ENCODE measurements at regions not wholly inside any gene's neighbourhood (a gene's known extent, or its start where the extent isn't known, plus 50 kb on each side); places are given as distances from the start of the nearest gene placed in this dataset.

DNA sequence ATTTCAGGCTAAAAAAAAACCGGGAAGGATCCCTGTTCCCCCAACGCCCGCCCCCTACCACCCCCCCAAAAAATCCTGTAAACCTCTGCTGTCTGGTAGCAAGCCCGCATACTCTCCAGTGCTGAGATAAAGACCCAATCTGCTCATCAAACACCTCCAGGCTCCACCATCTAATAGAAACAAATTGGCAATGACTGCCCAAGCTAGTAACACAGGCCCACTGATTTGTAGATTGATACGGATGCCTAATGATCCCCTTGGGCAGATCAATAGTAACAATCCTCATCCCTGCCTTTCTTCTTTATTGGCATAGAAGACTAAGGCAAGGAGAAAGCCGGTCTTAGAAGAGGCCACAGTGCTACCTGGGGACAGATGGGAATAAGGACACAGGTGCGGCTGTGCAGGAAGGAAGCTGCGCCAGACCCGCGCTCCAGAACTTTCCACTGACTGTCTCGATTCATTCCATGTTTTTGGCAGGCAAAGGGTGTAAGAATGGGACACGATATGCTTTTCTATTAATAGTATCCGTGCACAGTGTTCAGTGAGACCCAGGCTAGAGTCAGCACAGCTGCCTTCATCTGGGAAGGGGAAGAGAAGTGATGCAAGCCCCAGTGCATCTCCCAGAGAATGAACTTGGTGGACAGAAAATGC, 407.6 kb upstream of the PSMD7 start:
- no peaks in the 10 kb centered on the region for H3K9me2 ChIP-seq (replicated peaks; ENCODE audit: control insufficient read depth, low read length)
- H3K27ac ChIP-seq (ENCODE audit: low read depth, low read length) = no peak overlapping the region
- H3K79me2 ChIP-seq (ENCODE audit: control insufficient read depth, low read length) = no peaks in the 10 kb centered on the region
- H3K4me2 ChIP-seq (ENCODE audit: low read length) = no peak overlapping the region
- peaks cover 9% of the 10 kb centered on the region; the same call in 1 of the 2 replicates for H3K27me3 ChIP-seq (ENCODE audit: control insufficient read depth, low read length)
- no peaks in the 10 kb centered on the region for H3K36me3 ChIP-seq (ENCODE audit: control insufficient read depth, low read length)
- H3K4me1 ChIP-seq (ENCODE audit: control insufficient read depth, low read length) = 0 out of 2 replicates have a peak, but pooled peaks cover 4% of the 10 kb centered on the region
- no peaks in the 10 kb centered on the region for H3K9me3 ChIP-seq (ENCODE audit: control insufficient read depth, insufficient read depth, low read length)
- no peak for TF ChIP-seq EZH2phosphoT487 (IDR thresholded peaks at IDR 0.05; ENCODE audit: borderline replicate concordance, low read length)
- TF ChIP-seq CTCF (IDR thresholded peaks at IDR 0.05; ENCODE audit: low read depth, low read length, poor library complexity, severe bottlenecking) = no peak
- H3F3A ChIP-seq (ENCODE audit: control insufficient read depth, insufficient read depth) = no peaks in the 10 kb centered on the region
- H3K4me3 ChIP-seq (ENCODE audit: low read length) = no peak overlapping the region
- H4K20me1 ChIP-seq (ENCODE audit: control insufficient read depth, insufficient read depth, low read depth, low read length) = no peaks in the 10 kb centered on the region

DNA sequence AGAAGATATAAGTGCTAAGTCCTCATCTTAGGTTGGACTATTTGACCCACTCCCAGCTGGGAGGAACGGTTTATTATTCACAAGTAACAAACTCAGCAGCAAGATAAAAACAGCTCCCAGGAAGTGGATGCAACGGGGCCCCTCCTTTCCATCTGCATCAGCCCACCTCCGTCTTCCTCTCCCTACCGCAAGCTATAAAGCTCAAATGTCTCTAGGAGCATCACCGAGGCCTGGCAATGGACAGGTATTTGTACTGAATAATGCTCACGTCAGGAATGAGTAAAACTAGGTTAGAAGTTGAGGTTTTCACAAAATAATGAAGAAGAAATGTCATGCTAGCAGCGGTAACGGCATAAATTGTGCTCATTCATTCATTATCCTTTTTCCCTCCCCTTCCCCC, 408.7 kb upstream of the PSMD7 start:
- H3K27me3 ChIP-seq (ENCODE audit: control insufficient read depth, low read length) = peaks cover 9% of the 10 kb centered on the region; the same call in 1 of the 2 replicates
- H4K20me1 ChIP-seq (ENCODE audit: control insufficient read depth, insufficient read depth, low read depth, low read length) = no peaks in the 10 kb centered on the region
- no peaks in the 10 kb centered on the region for H3K9me3 ChIP-seq (ENCODE audit: control insufficient read depth, insufficient read depth, low read length)
- H3K36me3 ChIP-seq (ENCODE audit: control insufficient read depth, low read length) = no peaks in the 10 kb centered on the region
- no peak for TF ChIP-seq CTCF (IDR thresholded peaks at IDR 0.05; ENCODE audit: low read depth, low read length, poor library complexity, severe bottlenecking)
- no peak for TF ChIP-seq EZH2phosphoT487 (IDR thresholded peaks at IDR 0.05; ENCODE audit: borderline replicate concordance, low read length)
- no peaks in the 10 kb centered on the region for H3F3A ChIP-seq (ENCODE audit: control insufficient read depth, insufficient read depth)
- H3K9me2 ChIP-seq (replicated peaks; ENCODE audit: control insufficient read depth, low read length) = no peaks in the 10 kb centered on the region
- no peak overlapping the region for H3K4me2 ChIP-seq (ENCODE audit: low read length)
- no peak overlapping the region for H3K27ac ChIP-seq (ENCODE audit: low read depth, low read length)
- no peaks in the 10 kb centered on the region for H3K79me2 ChIP-seq (ENCODE audit: control insufficient read depth, low read length)
- no peak overlapping the region for H3K4me3 ChIP-seq (ENCODE audit: low read length)
- H3K4me1 ChIP-seq (ENCODE audit: control insufficient read depth, low read length) = 0 out of 2 replicates have a peak, but pooled peaks cover 4% of the 10 kb centered on the region

DNA sequence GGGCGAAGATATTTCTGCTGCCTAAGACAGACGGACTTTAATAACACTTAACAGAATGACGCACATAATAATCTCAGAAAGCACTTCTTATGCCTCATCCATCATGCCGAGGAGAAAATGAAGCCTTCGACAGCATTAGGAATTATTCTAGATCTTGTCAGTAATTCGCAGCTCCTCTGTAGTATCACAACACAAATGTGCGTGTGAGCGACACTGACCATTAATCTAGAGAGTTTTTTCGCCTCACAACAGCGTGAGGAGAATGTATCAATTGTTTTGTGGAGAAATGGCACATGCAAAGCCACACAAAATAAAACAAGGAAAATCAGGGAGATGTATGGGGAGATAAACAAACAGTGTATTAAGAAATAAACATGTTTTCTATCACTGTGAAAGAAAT, 410.2 kb upstream of the PSMD7 start:
- no peaks in the 10 kb centered on the region for H4K20me1 ChIP-seq (ENCODE audit: control insufficient read depth, insufficient read depth, low read depth, low read length)
- no peaks in the 10 kb centered on the region for H3K36me3 ChIP-seq (ENCODE audit: control insufficient read depth, low read length)
- TF ChIP-seq CTCF (IDR thresholded peaks at IDR 0.05; ENCODE audit: low read depth, low read length, poor library complexity, severe bottlenecking) (no peak), EZH2phosphoT487 (IDR thresholded peaks at IDR 0.05; ENCODE audit: borderline replicate concordance, low read length) (no peak)
- H3K79me2 ChIP-seq (ENCODE audit: control insufficient read depth, low read length) = no peaks in the 10 kb centered on the region
- no peaks in the 10 kb centered on the region for H3K9me3 ChIP-seq (ENCODE audit: control insufficient read depth, insufficient read depth, low read length)
- H3K4me3 ChIP-seq (ENCODE audit: low read length) = no peak overlapping the region
- no peaks in the 10 kb centered on the region for H3K9me2 ChIP-seq (replicated peaks; ENCODE audit: control insufficient read depth, low read length)
- no peaks in the 10 kb centered on the region for H3F3A ChIP-seq (ENCODE audit: control insufficient read depth, insufficient read depth)
- H3K4me1 ChIP-seq (ENCODE audit: control insufficient read depth, low read length) = 0 out of 2 replicates have a peak, but pooled peaks cover 4% of the 10 kb centered on the region
- H3K4me2 ChIP-seq (ENCODE audit: low read length) = no peak overlapping the region
- no peak overlapping the region for H3K27ac ChIP-seq (ENCODE audit: low read depth, low read length)
- H3K27me3 ChIP-seq (ENCODE audit: control insufficient read depth, low read length) = peaks cover 9% of the 10 kb centered on the region; the same call in 1 of the 2 replicates

Measured in DOHH2 (cell line).